Mesendoderm (in vitro differentiated cells): ENCODE measurements at regions not wholly inside any gene's neighbourhood (a gene's known extent, or its start where the extent isn't known, plus 50 kb on each side); places are given as distances from the start of the nearest gene placed in this dataset.

Source experiments
- DNase-seq: peaks from one replicate; pipeline ENCODE4 v3.0.0; 2013
- H2AK5ac ChIP-seq: 2 replicates; pipeline ENCODE4 v1.6.1; 2013; ENCODE audit warnings: low read length, inconsistent platforms
- H2BK120ac ChIP-seq: 2 replicates; pipeline ENCODE4 v1.6.1; 2013; ENCODE audit warnings: low read depth, mild to moderate bottlenecking, low read length, moderate library complexity, mixed read lengths
- H2BK15ac ChIP-seq: replicated peaks from 2 replicates; pipeline ENCODE4 v1.6.1; 2013; ENCODE audit warnings: low read depth, mild to moderate bottlenecking, moderate library complexity
- H2BK5ac ChIP-seq: 2 replicates; pipeline ENCODE4 v1.6.1; 2013; ENCODE audit warnings: low read length, inconsistent platforms
- H3K18ac ChIP-seq: 2 replicates; pipeline ENCODE4 v1.6.1; 2013; ENCODE audit warnings: mild to moderate bottlenecking, low read length, mixed read lengths
- H3K23ac ChIP-seq: one replicate; pipeline ENCODE4 v1.6.1; 2013; ENCODE audit warnings: low read length
- H3K27ac ChIP-seq: 2 replicates; pipeline ENCODE4 v1.5.1; 2013; ENCODE audit warnings: low read depth, mild to moderate bottlenecking, inconsistent platforms, low read length, moderate library complexity
- H3K27me3 ChIP-seq: 2 replicates; pipeline ENCODE4 v1.6.1; 2013; ENCODE audit warnings: low read length, control low read depth, mild to moderate bottlenecking, inconsistent platforms; ENCODE audit not compliant: insufficient read depth, poor library complexity
- H3K36me3 ChIP-seq: 2 replicates; pipeline ENCODE4 v1.6.1; 2013; ENCODE audit warnings: low read length, inconsistent platforms; ENCODE audit not compliant: control insufficient read depth, insufficient read depth
- H3K4ac ChIP-seq: one replicate; pipeline ENCODE4 v1.6.1; 2013; ENCODE audit warnings: low read depth, mild to moderate bottlenecking, low read length, moderate library complexity
- H3K4me1 ChIP-seq: 2 replicates; pipeline ENCODE4 v1.6.1; 2013; ENCODE audit warnings: low read depth, low read length, inconsistent platforms; ENCODE audit not compliant: control insufficient read depth
- H3K4me2 ChIP-seq: 2 replicates; pipeline ENCODE4 v1.6.1; 2013; ENCODE audit warnings: low read length
- H3K4me3 ChIP-seq: 2 replicates; pipeline ENCODE4 v1.5.1; 2013; ENCODE audit warnings: mild to moderate bottlenecking, low read length
- H3K56ac ChIP-seq: one replicate; pipeline ENCODE4 v1.6.1; 2013; ENCODE audit warnings: low read length
- H3K79me1 ChIP-seq: 2 replicates; pipeline ENCODE4 v1.6.1; 2013; ENCODE audit warnings: low read length, inconsistent platforms
- H3K79me2 ChIP-seq: 2 replicates; pipeline ENCODE4 v1.6.1; 2013; ENCODE audit warnings: mild to moderate bottlenecking, low read length; ENCODE audit not compliant: control insufficient read depth, insufficient read depth
- H3K9ac ChIP-seq: 2 replicates; pipeline ENCODE4 v1.6.1; 2013; ENCODE audit warnings: low read length, inconsistent platforms
- H4K5ac ChIP-seq: one replicate; pipeline ENCODE4 v1.6.1; 2013; ENCODE audit warnings: low read length
- H4K8ac ChIP-seq: one replicate; pipeline ENCODE4 v1.6.1; 2013; ENCODE audit warnings: low read depth, mild to moderate bottlenecking, control low read depth, low read length, moderate library complexity
- WGBS: extraction: QIAGEN DNeasy Blood & Tissue Kit; methylation state at CpG from one replicate; pipeline ENCODE4 v1.1.7; 2013; ENCODE audit warnings: low lambda C conversion rate, missing lambda C conversion rate; ENCODE audit not compliant: insufficient coverage; ENCODE audit errors: extremely low coverage; 5-methylcytosine and 5-hydroxymethylcytosine counted together

DNA sequence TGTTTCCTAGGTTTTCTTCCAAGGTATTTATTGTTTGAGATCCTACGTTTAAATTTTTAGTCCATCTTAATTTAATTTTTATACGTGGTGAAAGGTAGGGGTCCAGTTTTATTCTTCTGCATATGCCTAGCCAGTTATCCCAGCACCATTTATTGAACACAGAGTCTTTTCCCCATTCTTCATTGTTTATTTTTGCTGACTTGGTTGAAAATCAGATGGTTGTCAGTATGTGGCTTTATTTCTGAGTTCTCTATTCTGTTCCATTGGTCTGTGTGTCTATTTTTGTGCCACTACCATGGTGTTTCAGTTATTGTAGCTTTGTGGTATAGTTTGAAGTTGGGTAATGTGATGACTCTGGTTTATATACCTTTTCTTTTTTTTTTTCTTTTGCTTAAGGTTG is 753.0 kb upstream of the GOT2 start:
- Histone ChIP-seq H3K56ac (no peak overlapping the region), H3K4me1 (no peaks in the 10 kb centered on the region), H4K8ac (no peak overlapping the region), H3K18ac (no peak overlapping the region), H3K79me2 (no peaks in the 10 kb centered on the region), H3K36me3 (no peaks in the 10 kb centered on the region), H2BK15ac (no peak overlapping the region), H3K4me2 (no peak overlapping the region), H3K27me3 (no peaks in the 10 kb centered on the region), H3K23ac (no peak overlapping the region), H2AK5ac (no peak overlapping the region), H3K4ac (no peak overlapping the region), H3K27ac (no peak overlapping the region), H2BK5ac (no peak overlapping the region), H3K9ac (no peak overlapping the region), H3K4me3 (no peak overlapping the region), H4K5ac (no peak overlapping the region), H3K79me1 (no peaks in the 10 kb centered on the region), H2BK120ac (no peak overlapping the region)
- WGBS, result no CpG with 5 or more reads among the region's 2 CpGs
- DNase-seq, result no peak

DNA sequence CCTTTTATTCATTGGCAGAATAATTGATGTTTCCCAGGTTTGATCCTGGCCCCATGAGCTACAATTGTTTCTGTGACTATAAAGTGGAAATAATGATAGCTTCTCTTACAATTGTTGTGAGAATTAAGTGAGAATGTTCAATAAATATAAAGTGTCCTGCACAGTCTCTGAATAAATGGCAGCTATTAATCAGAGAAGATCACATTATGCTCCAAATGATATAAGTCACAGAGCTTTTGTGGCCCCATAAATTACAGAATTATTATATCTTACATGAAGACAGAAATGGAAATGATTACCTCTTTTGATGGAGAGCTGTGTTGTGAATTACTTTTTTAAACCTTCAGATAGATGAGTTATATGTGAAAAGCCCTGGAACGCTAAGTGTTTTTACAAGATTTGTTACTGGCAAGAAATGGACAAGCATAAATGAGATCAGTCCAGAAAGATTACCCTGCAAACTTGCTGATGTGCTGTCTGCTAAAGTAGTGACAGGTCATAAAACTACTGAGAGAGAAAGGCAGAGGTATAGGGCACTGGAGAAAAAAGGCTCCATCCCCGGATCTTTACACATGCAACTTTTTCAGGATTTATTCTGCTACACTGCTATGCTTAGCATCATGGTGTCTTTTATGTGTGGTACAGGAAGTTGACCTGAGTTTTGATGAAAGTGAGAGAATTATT is 750.9 kb upstream of the GOT2 start:
- H3K9ac ChIP-seq, result no peak overlapping the region
- no peak overlapping the region for H2BK5ac ChIP-seq
- H3K79me1 ChIP-seq, result no peaks in the 10 kb centered on the region
- no peaks in the 10 kb centered on the region for H3K79me2 ChIP-seq
- no peak overlapping the region for H4K8ac ChIP-seq
- H3K36me3 ChIP-seq, result no peaks in the 10 kb centered on the region
- H2BK15ac ChIP-seq, result no peak overlapping the region
- no peak overlapping the region for H3K23ac ChIP-seq
- no peak overlapping the region for H4K5ac ChIP-seq
- no CpG with 5 or more reads among the region's 2 CpGs for WGBS
- no peak overlapping the region for H3K4me2 ChIP-seq
- H3K27ac ChIP-seq, result no peak overlapping the region
- H3K4me3 ChIP-seq, result no peak overlapping the region
- H3K56ac ChIP-seq, result no peak overlapping the region
- H2AK5ac ChIP-seq, result no peak overlapping the region
- DNase-seq, result no peak
- H3K4ac ChIP-seq, result no peak overlapping the region
- H3K4me1 ChIP-seq, result no peaks in the 10 kb centered on the region
- no peak overlapping the region for H2BK120ac ChIP-seq
- H3K27me3 ChIP-seq, result no peaks in the 10 kb centered on the region
- no peak overlapping the region for H3K18ac ChIP-seq

- H3K27ac ChIP-seq, result no peak overlapping the region
- WGBS, result no CpG with 5 or more reads among the region's 3 CpGs
- H3K4me3 ChIP-seq, result no peak overlapping the region
- H3K79me2 ChIP-seq, result no peaks in the 10 kb centered on the region
- H3K9ac ChIP-seq, result no peak overlapping the region
- H3K27me3 ChIP-seq, result no peaks in the 10 kb centered on the region
- no peak overlapping the region for H3K23ac ChIP-seq
- H2BK5ac ChIP-seq, result no peak overlapping the region
- no peak overlapping the region for H3K4ac ChIP-seq
- no peak overlapping the region for H4K8ac ChIP-seq
- H3K18ac ChIP-seq, result no peak overlapping the region
- H3K36me3 ChIP-seq, result no peaks in the 10 kb centered on the region
- H3K79me1 ChIP-seq, result no peaks in the 10 kb centered on the region
- no peak overlapping the region for H2AK5ac ChIP-seq
- DNase-seq, result no peak
- H3K56ac ChIP-seq, result no peak overlapping the region
- H2BK15ac ChIP-seq, result no peak overlapping the region
- H3K4me1 ChIP-seq, result no peaks in the 10 kb centered on the region
- H4K5ac ChIP-seq, result no peak overlapping the region
- no peak overlapping the region for H2BK120ac ChIP-seq
- no peak overlapping the region for H3K4me2 ChIP-seq
Measured at GRCh38 chr16:59478838-59479237, 744.7 kb upstream of the GOT2 start.

GRCh38 chr16:59470556-59470955 is 736.4 kb upstream of the GOT2 start:
- H3K79me2 ChIP-seq, result no peaks in the 10 kb centered on the region
- H2AK5ac ChIP-seq, result no peak overlapping the region
- no peak overlapping the region for H3K56ac ChIP-seq
- no peaks in the 10 kb centered on the region for H3K27me3 ChIP-seq
- no peak overlapping the region for H3K27ac ChIP-seq
- no peaks in the 10 kb centered on the region for H3K79me1 ChIP-seq
- H3K4ac ChIP-seq, result no peak overlapping the region
- no peak overlapping the region for H4K8ac ChIP-seq
- no peak for DNase-seq
- H3K4me2 ChIP-seq, result no peak overlapping the region
- H4K5ac ChIP-seq, result no peak overlapping the region
- no CpG with 5 or more reads among the region's 2 CpGs for whole genome bisulfite sequencing
- H3K18ac ChIP-seq, result no peak overlapping the region
- no peak overlapping the region for H3K4me3 ChIP-seq
- no peak overlapping the region for H3K23ac ChIP-seq
- H2BK15ac ChIP-seq, result no peak overlapping the region
- no peaks in the 10 kb centered on the region for H3K4me1 ChIP-seq
- H3K36me3 ChIP-seq, result no peaks in the 10 kb centered on the region
- no peak overlapping the region for H3K9ac ChIP-seq
- no peak overlapping the region for H2BK5ac ChIP-seq
- no peak overlapping the region for H2BK120ac ChIP-seq

- Histone ChIP-seq H3K27me3 (no peaks in the 10 kb centered on the region), H4K8ac (no peak overlapping the region), H4K5ac (no peak overlapping the region), H3K18ac (no peak overlapping the region), H3K4me2 (no peak overlapping the region), H3K36me3 (no peaks in the 10 kb centered on the region), H3K56ac (no peak overlapping the region), H3K23ac (no peak overlapping the region), H2BK5ac (no peak overlapping the region), H2BK120ac (no peak overlapping the region), H3K4me1 (no peaks in the 10 kb centered on the region), H3K79me1 (no peaks in the 10 kb centered on the region), H2AK5ac (no peak overlapping the region), H3K4me3 (no peak overlapping the region), H3K9ac (no peak overlapping the region), H3K27ac (no peak overlapping the region), H2BK15ac (no peak overlapping the region), H3K4ac (no peak overlapping the region), H3K79me2 (no peaks in the 10 kb centered on the region)
- DNase-seq, result no peak
- no CpG with 5 or more reads among the region's 1 CpG for WGBS
Measured at GRCh38 chr16:59469266-59469665, 735.1 kb upstream of the GOT2 start.

GRCh38 chr16:59463776-59464175 is 729.7 kb upstream of the GOT2 start:
- H3K23ac ChIP-seq, result no peak overlapping the region
- no peak overlapping the region for H2BK5ac ChIP-seq
- H3K27ac ChIP-seq, result no peak overlapping the region
- no peak for DNase-seq
- no peak overlapping the region for H2BK15ac ChIP-seq
- H4K8ac ChIP-seq, result no peak overlapping the region
- no peaks in the 10 kb centered on the region for H3K79me1 ChIP-seq
- no peak overlapping the region for H3K4me3 ChIP-seq
- H3K56ac ChIP-seq, result no peak overlapping the region
- H3K4ac ChIP-seq, result no peak overlapping the region
- no peaks in the 10 kb centered on the region for H3K36me3 ChIP-seq
- no peak overlapping the region for H2AK5ac ChIP-seq
- no peaks in the 10 kb centered on the region for H3K79me2 ChIP-seq
- no peak overlapping the region for H4K5ac ChIP-seq
- no peaks in the 10 kb centered on the region for H3K27me3 ChIP-seq
- H2BK120ac ChIP-seq, result no peak overlapping the region
- no peaks in the 10 kb centered on the region for H3K4me1 ChIP-seq
- no peak overlapping the region for H3K9ac ChIP-seq
- no peak overlapping the region for H3K4me2 ChIP-seq
- H3K18ac ChIP-seq, result no peak overlapping the region
